Colonic mucosa (tissue), 4 donors: ENCODE measurements at regions not wholly inside any gene's neighbourhood (a gene's known extent, or its start where the extent isn't known, plus 50 kb on each side); places are given as distances from the start of the nearest gene placed in this dataset.

Source experiments
- DNase-seq: peaks from one replicate; pipeline ENCODE4 v3.0.0-alpha.2; 2020
- H3K27ac ChIP-seq: fragments of 200-600 bp; one replicate; pipeline ENCODE4 v1.8.0; 2021
- H3K27me3 ChIP-seq: fragments of 200-600 bp; one replicate; pipeline ENCODE4 v1.8.0; 2021
- H3K36me3 ChIP-seq: fragments of 200-600 bp; one replicate; pipeline ENCODE4 v1.8.0; 2021
- H3K4me1 ChIP-seq: fragments of 200-600 bp; one replicate; pipeline ENCODE4 v1.8.0; 2021; ENCODE audit warnings: mild to moderate bottlenecking
- H3K4me3 ChIP-seq: fragments of 200-600 bp; one replicate; pipeline ENCODE4 v1.8.0; 2021
- H3K9ac ChIP-seq, 2 donors: one replicate each; pipeline ENCODE4 v1.7.0; 2013; ENCODE audit warnings: control low read depth in 2 of 2, low read depth in 2 of 2, low read length in 2 of 2
- H3K9me3 ChIP-seq: fragments of 200-600 bp; one replicate; pipeline ENCODE4 v1.8.0; 2021
- intact Hi-C: fragments of 100-400 bp; cut with DNase I; formaldehyde crosslinking; loops from one replicate; pipeline ENCODE4 v1.14.1; 2022
- TF ChIP-seq, protein P1 (sequence below): fragments of 200-600 bp; IDR thresholded peaks from one replicate; pipeline ENCODE4 v1.8.0; 2022; ENCODE audit warnings: antibody characterized with exemption, mild to moderate bottlenecking
- donor health status: healthy.
- donor health status: DM: no; HTN: no; CAD: no.
- donor health status: DM: no; HTN: no; CAD: no.

- no peaks in the 10 kb centered on the region for H3K36me3 ChIP-seq
- H3K4me3 ChIP-seq, result no peak overlapping the region
- H3K9me3 ChIP-seq, result no peaks in the 10 kb centered on the region
- intact Hi-C loops, result no loop called here
- no peak for DNase-seq
- no peaks in the 10 kb centered on the region for H3K4me1 ChIP-seq
- TF ChIP-seq, protein P1, sequence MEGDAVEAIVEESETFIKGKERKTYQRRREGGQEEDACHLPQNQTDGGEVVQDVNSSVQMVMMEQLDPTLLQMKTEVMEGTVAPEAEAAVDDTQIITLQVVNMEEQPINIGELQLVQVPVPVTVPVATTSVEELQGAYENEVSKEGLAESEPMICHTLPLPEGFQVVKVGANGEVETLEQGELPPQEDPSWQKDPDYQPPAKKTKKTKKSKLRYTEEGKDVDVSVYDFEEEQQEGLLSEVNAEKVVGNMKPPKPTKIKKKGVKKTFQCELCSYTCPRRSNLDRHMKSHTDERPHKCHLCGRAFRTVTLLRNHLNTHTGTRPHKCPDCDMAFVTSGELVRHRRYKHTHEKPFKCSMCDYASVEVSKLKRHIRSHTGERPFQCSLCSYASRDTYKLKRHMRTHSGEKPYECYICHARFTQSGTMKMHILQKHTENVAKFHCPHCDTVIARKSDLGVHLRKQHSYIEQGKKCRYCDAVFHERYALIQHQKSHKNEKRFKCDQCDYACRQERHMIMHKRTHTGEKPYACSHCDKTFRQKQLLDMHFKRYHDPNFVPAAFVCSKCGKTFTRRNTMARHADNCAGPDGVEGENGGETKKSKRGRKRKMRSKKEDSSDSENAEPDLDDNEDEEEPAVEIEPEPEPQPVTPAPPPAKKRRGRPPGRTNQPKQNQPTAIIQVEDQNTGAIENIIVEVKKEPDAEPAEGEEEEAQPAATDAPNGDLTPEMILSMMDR, result no peak
- H3K27me3 ChIP-seq, result no peaks in the 10 kb centered on the region
- no peak overlapping the region for H3K27ac ChIP-seq
- no peak overlapping the region for H3K9ac ChIP-seq
These were observed 94.5 kb upstream of the CACNA1A start for GRCh38 chr19:13600802-13601201.

GRCh38 chr19:13600091-13600490 is 93.8 kb upstream of the CACNA1A start:
- intact Hi-C loops, result no loop called here
- DNase-seq, result no peak
- TF ChIP-seq, protein P1, result no peak
- Histone ChIP-seq H3K27me3 (no peaks in the 10 kb centered on the region), H3K9me3 (no peaks in the 10 kb centered on the region), H3K4me1 (no peaks in the 10 kb centered on the region), H3K4me3 (no peak overlapping the region), H3K9ac (no peak overlapping the region), H3K27ac (no peak overlapping the region), H3K36me3 (no peaks in the 10 kb centered on the region)

DNA sequence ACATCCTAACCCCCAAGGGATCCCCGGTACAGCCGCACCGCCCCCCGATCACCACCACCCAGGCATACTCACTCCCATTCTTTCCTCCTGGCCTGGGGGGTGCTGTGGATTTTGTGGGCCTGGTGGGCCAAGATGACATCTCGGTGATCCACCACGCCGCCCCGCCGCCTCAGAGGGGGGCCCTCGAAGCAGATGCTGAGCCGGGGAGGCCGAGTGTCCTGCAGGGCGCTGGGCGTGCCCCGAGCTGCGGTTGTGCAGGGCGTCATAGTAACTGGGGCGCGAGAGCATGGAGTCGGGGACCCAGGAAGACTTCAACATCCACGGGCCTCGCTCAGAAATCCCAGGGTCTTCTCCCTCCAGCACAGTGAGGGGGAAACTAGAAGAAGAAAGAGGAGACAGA is 93.4 kb upstream of the CACNA1A start:
- no peaks in the 10 kb centered on the region for H3K9me3 ChIP-seq
- DNase-seq, result no peak
- no peaks in the 10 kb centered on the region for H3K27me3 ChIP-seq
- no peak overlapping the region for H3K27ac ChIP-seq
- no peaks in the 10 kb centered on the region for H3K36me3 ChIP-seq
- no peaks in the 10 kb centered on the region for H3K4me1 ChIP-seq
- TF ChIP-seq, protein P1, result no peak
- intact Hi-C loops, result loop anchor here (5.0 kb wide), 1 partner anchor 263 kb away; no protein-coding TSS in a partner anchor
- H3K9ac ChIP-seq, result no peak overlapping the region
- H3K4me3 ChIP-seq, result no peak overlapping the region

GRCh38 chr19:13598098-13598497 is 91.8 kb upstream of the CACNA1A start:
- Histone ChIP-seq H3K27me3 (no peaks in the 10 kb centered on the region), H3K9me3 (no peaks in the 10 kb centered on the region), H3K4me3 (no peak overlapping the region), H3K9ac (no peak overlapping the region), H3K27ac (no peak overlapping the region), H3K36me3 (no peaks in the 10 kb centered on the region), H3K4me1 (no peaks in the 10 kb centered on the region)
- TF ChIP-seq, protein P1, result no peak
- no peak for DNase-seq
- intact Hi-C loops, result loop anchor here (5.0 kb wide), 1 partner anchor 264 kb away; no protein-coding TSS in a partner anchor

DNA sequence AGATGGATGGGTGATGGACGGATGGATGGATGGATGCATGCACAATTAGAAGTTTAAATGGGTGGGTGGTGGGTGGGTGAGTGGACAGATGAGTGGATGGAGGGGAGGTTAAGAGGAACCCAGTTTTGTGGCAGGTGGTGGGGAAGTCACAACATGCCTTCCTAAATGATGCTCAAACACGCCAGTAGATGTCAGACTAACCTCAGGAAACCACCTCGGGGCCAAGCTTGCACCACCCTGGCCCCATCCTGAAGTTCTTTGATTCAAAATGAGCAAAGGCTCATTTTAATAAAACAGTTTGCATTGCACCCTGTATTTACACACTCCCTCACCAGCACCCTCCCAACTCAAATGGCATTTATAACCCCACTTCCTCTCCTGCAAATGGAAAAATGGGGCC is 91.4 kb upstream of the CACNA1A start:
- no peak overlapping the region for H3K4me3 ChIP-seq
- peak; percentile 48 for DNase-seq
- H3K36me3 ChIP-seq, result no peaks in the 10 kb centered on the region
- no peaks in the 10 kb centered on the region for H3K27me3 ChIP-seq
- H3K9ac ChIP-seq, result no peak overlapping the region
- no peaks in the 10 kb centered on the region for H3K9me3 ChIP-seq
- no peaks in the 10 kb centered on the region for H3K4me1 ChIP-seq
- no peak overlapping the region for H3K27ac ChIP-seq
- intact Hi-C loops, result loop anchor here (2.0 to 5.0 kb wide), 2 partner anchors 123 to 265 kb away; no protein-coding TSS in a partner anchor
- TF ChIP-seq, protein P1, result peak; percentile 41
